ENCODE measurements at regions not wholly inside any gene's neighbourhood (a gene's known extent, or its start where the extent isn't known, plus 50 kb on each side); places are given as distances from the start of the nearest gene placed in this dataset.

GRCh38 chr6:25038999-25039398 lies 103.2 kb upstream of the RIPOR2 start:
- no peak for DNase-seq (ENCODE audit: low spot score)

DNA sequence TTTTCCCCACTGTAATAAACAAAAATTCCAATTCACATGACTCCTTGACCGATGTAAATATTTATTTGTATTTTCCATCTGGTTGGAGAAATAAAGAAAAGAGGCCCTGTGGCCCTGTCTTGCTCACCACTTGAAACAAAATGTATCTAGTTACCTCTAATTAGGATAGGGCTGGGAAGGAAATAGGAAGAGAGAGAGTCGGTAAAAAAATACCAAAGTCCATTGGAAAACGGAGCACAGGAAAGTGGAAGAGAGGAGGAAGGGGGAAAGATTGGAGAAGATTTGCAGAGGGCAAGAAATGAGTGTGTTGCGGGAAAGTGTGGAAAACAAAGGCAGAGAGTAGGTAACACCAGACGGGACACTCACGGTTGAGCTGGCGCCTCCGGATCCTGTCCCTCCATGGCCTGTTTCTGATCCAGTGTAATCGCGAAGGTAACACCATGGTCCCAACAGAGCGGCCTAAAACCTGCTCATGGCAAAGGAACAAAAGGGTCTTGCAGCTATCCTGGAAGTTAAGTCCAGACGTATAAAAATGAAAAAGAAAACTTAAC lies 105.8 kb upstream of the RIPOR2 start:
- DNase-seq (ENCODE audit: low spot score): peak; percentile 17

DNA sequence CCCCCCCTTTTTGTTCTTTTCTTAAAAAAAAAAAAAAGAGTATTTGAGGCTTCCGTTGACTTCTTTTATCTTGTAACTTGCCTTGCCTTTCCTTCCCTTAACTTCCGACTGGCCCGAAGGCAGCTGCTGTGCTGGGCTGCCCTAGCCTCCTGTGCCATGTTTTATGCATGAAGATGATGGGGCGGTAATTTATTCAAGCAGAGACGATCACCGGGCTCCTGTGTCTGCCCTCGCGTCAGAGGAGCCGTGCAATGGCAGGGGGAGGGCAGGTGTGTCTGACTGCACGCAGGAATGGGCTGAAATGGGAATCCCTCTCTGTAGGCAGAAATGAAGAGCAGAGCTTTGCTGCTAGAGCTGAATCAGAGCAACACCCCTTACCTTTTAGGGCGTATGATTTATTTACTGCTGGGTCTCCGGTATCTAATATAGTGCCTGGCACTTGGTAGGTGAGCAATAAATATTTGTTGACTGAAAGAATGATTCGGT lies 106.3 kb upstream of the RIPOR2 start:
- DNase-seq (ENCODE audit: low spot score): peak; percentile 33

DNA sequence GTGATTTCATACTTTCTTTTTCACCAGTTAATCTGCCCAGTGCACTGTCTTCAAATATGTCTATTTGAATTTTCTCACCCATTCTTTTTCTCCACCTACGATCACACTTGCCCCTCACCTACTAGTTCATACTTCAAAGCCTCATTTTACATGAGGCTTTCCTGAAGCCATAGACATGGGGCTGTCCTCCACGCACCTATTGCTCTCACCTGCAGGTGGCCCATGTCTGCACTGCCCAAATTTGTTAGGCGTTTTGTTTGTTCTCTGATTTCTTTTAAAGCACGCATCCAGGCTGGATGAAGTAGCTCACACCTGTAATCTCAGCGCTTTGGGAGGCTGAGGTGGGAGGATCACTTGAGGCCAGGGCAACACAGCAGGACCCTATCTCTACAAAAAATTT lies 106.8 kb upstream of the RIPOR2 start:
- DNase-seq (ENCODE audit: low spot score): no peak

- no peak for DNase-seq (ENCODE audit: low spot score)
These were observed 107.4 kb upstream of the RIPOR2 start for GRCh38 chr6:25042984-25043725.

GRCh38 chr6:25043892-25044291 lies 108.1 kb upstream of the RIPOR2 start:
- no peak for DNase-seq (ENCODE audit: low spot score)

GRCh38 chr6:25046942-25047341 lies 111.2 kb upstream of the RIPOR2 start:
- no peak for DNase-seq (ENCODE audit: low spot score)

- DNase-seq (ENCODE audit: low spot score): no peak
These were observed 114.6 kb upstream of the RIPOR2 start for GRCh38 chr6:25050356-25050755.

GRCh38 chr6:25051083-25051482 lies 115.3 kb upstream of the RIPOR2 start:
- no peak for DNase-seq (ENCODE audit: low spot score)

DNA sequence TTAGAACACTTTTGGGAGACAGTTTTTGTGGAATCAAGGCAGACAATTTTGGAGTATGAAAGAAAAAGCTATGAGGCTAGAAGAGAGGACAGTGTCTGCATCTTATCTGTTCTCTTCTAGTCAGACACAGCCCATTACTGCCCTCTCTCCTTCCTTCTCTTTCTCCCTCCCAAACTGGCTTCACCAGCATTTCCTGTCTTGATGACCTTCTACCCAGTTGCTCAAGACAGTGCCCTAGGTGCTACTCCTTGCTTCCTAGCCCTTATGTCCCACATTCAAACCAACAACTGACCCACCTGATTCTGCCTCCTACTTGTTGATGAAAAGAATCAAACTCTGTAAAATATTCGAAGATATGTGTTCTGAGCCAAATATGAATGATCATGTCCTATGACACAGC lies 116.4 kb upstream of the RIPOR2 start:
- no peak for DNase-seq (ENCODE audit: low spot score)

GRCh38 chr6:25053875-25054371 lies 118.2 kb upstream of the RIPOR2 start:
- no peak for DNase-seq (ENCODE audit: low spot score)

DNA sequence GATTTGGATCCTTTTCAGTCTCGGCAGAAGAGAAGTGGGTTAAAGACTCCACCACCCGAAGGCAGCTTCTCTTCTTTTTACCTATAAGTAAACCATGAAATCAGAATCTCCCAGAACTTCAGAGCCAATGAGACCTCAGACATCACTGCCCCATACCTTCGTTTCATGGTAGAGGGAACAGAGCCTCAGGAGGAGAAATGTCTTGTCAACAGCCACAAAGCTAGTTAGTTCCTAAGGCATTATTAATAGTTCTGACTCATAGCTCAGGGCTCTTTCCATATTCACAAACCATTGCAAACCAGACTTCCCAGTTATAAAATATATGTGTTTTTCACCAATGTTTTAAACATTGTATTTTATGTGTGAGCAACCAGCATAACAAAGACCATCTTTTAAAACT lies 118.7 kb upstream of the RIPOR2 start:
- no peak for DNase-seq (ENCODE audit: low spot score)

GRCh38 chr6:25056130-25056529 lies 120.4 kb upstream of the RIPOR2 start:
- DNase-seq (ENCODE audit: low spot score): no peak

GRCh38 chr6:25057111-25057905 lies 121.5 kb upstream of the RIPOR2 start:
- DNase-seq (ENCODE audit: low spot score): no peak

GRCh38 chr6:25058441-25058840 lies 122.7 kb upstream of the RIPOR2 start:
- DNase-seq (ENCODE audit: low spot score): no peak

- no peak for DNase-seq (ENCODE audit: low spot score)
These were observed 123.2 kb upstream of the RIPOR2 start for GRCh38 chr6:25058941-25059340.

- no peak for DNase-seq (ENCODE audit: low spot score)
These were observed 124.8 kb upstream of the RIPOR2 start for GRCh38 chr6:25060522-25060921.

DNA sequence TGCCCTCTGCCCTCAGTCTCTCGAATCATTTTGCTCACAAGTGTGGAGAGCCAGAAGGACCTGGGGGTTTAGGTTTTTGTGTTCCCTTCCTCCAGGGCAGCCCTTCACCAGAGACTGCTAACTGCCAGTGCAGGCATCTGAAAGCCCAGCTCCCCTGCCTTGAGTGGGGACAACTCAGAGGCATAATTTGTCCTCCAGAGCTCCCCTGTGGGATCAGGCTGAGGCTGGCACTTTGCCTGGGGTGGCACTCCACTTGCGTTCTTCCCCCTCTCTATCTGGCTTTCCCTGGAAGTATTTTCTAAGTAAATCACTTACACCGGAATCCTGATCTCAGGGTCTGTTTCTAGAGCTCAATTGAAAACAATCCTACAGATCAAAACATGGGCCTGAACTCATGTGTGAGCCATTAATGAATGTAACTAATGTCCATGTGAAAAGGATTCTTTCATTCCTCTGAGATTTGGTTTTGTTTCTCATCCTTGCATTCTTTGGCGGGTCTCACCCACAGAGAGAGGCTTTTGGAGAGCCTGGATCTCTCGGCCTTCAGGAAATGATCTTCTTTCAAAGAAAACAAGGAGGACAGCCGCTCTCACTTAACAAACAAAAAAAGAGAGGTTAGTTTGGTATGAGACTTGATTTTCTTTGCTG lies 125.7 kb upstream of the RIPOR2 start:
- no peak for DNase-seq (ENCODE audit: low spot score)

DNA sequence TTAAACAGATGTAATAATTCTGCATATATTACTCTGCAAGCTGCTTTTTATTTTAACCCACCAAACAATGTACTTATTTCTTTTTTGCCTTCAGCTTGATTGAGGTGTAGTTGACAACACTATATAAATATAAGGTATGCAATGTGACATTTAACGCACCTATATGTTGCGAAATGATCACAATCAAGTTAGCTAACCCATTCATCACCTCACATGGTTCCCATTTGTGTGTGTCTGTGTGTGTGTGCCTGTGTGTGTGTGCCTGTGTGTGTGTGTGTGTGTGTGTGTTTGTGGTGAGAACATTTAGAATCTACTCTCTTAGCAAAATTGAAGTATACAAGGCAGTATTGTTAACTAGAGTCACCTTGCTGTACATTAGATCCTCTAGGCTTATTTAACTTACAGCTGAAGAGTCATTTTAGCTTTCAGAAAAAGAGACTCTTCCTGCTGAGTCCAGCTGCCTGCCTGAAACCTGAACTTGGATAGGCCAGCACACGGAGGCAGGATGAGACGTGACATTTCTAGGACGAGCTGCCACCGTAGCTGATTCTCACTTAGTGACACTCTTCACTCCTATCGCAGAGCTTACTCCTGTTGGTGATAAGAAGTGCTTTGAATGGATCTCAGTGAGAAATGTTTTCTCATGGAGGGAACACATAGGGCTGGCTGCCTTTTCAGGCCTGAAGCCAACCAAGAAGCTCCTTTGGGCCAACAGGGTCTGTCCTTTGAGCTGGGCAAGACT lies 126.5 kb upstream of the RIPOR2 start:
- no peak for DNase-seq (ENCODE audit: low spot score)

DNA sequence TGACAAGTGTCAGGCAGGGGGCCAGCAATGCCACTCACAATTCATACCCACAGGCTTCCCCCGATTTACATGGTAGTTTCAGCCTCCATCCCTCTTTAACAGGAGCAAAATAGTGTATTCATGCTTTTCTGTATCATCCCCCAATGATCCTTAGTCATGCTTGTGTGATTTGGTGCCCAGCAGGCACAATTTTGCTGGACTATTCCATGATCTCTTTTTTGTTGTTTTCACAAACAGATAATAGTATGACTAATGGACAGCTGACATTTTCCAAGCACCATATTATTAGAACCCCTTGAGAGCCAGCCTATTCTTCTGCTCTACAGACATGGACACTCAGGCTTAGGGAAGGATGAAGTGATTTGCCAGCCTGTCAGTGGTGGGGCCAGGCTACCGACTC lies 128.2 kb upstream of the RIPOR2 start:
- no peak for DNase-seq (ENCODE audit: low spot score)

GRCh38 chr6:25065666-25066065 lies 129.9 kb upstream of the RIPOR2 start:
- no peak for DNase-seq (ENCODE audit: low spot score)

DNA sequence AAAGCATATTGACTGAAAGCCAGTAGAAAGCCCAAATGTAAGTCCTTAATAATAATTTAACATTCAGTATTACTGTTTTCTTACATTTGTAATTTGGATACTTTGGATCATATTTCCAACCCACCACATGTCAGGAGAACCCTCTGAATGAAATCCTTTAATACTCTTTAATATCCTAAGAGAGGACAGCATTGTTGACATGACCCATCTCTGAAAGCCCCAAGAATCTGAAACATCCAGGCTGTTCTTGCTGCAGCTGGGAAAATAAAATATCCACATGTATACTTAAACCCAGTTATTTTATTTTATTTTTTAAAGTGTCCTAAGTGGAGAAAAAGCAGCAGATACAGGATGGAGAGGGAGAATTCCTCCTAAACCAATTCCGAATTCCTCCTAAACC lies 130.8 kb upstream of the RIPOR2 start:
- DNase-seq (ENCODE audit: low spot score): no peak

Data from hematopoietic multipotent progenitor cell treated with erythropoietin and hydrocortisone succinate and interleukin-3 and kit ligand, for 15 days (in vitro differentiated cells).